ENCODE measurements at regions not wholly inside any gene's neighbourhood (a gene's known extent, or its start where the extent isn't known, plus 50 kb on each side); places are given as distances from the start of the nearest gene placed in this dataset.

- TF ChIP-seq SIN3A (IDR thresholded peaks at IDR 0.05; ENCODE audit: low read depth): peak; percentile 53
- peak; percentile 30; the same call in 1 of the 2 replicates for TF ChIP-seq RAD21 (IDR thresholded peaks at IDR 0.05; ENCODE audit: low read depth)
Measured at GRCh38 chr9:22237497-22238363, 208.9 kb upstream of the DMRTA1 start (continued).

- CTCF ChIA-PET: interaction anchor here (0.6 to 4.1 kb wide), 21 partner anchors 10 to 1003 kb away, joined by 3 to 41 read pairs (median 3); partner anchors contain the start of gene CDKN2B
- no peaks in the 10 kb centered on the region for H3K36me3 ChIP-seq (ENCODE audit: control insufficient read depth in 1 of 2, insufficient read depth in 2 of 2, low read length in 2 of 2)
- H3K27ac ChIP-seq (ENCODE audit: low read depth, low read length): peak overlapping the region; percentile 28; the same call in 1 of the 2 replicates
- intact Hi-C loops (cut with micrococcal nuclease): loop anchor here (1.0 to 5.0 kb wide), 2 partner anchors 232 to 426 kb away; partner anchors contain the start of gene CDKN2B
- TF ChIP-seq RAD21 (IDR thresholded peaks at IDR 0.05; ENCODE audit: low read depth) (peak; percentile 64), ELF1 (IDR thresholded peaks at IDR 0.05; ENCODE audit: borderline replicate concordance, low read depth) (no peak), POLR2AphosphoS5 (IDR thresholded peaks at IDR 0.05; ENCODE audit: low read depth, low read length) (no peak), POLR2A (IDR thresholded peaks at IDR 0.05; ENCODE audit: borderline replicate concordance, extremely low read depth, insufficient read depth, insufficient read length) (peak; percentile 28), SRF (IDR thresholded peaks at IDR 0.05; ENCODE audit: low read depth) (no peak), EZH2 (IDR thresholded peaks at IDR 0.05) (no peak), EZH2phosphoT487 (IDR thresholded peaks at IDR 0.05; ENCODE audit: borderline replicate concordance) (no peak), CBX3 (IDR thresholded peaks at IDR 0.05; ENCODE audit: low read depth) (0 out of 2 replicates have a peak, but pooled peaks have one; percentile 39), CTCF (IDR thresholded peaks at IDR 0.05 in 2 of 3, conservative IDR thresholded peaks at IDR 0.05 in 1 of 3; ENCODE audit: borderline replicate concordance in 1 of 3, insufficient read depth in 1 of 3, low read depth in 2 of 3, low read length in 2 of 3) (peak; percentile 52 to 69 (median 53); a peak in 5 of 6 replicates), SP1 (IDR thresholded peaks at IDR 0.05; ENCODE audit: low read depth) (no peak), MAX (IDR thresholded peaks at IDR 0.05) (no peak), SIN3A (IDR thresholded peaks at IDR 0.05; ENCODE audit: low read depth) (no peak), FOSL1 (IDR thresholded peaks at IDR 0.05; ENCODE audit: low read depth) (no peak)
- TF ChIP-seq, protein P1, sequence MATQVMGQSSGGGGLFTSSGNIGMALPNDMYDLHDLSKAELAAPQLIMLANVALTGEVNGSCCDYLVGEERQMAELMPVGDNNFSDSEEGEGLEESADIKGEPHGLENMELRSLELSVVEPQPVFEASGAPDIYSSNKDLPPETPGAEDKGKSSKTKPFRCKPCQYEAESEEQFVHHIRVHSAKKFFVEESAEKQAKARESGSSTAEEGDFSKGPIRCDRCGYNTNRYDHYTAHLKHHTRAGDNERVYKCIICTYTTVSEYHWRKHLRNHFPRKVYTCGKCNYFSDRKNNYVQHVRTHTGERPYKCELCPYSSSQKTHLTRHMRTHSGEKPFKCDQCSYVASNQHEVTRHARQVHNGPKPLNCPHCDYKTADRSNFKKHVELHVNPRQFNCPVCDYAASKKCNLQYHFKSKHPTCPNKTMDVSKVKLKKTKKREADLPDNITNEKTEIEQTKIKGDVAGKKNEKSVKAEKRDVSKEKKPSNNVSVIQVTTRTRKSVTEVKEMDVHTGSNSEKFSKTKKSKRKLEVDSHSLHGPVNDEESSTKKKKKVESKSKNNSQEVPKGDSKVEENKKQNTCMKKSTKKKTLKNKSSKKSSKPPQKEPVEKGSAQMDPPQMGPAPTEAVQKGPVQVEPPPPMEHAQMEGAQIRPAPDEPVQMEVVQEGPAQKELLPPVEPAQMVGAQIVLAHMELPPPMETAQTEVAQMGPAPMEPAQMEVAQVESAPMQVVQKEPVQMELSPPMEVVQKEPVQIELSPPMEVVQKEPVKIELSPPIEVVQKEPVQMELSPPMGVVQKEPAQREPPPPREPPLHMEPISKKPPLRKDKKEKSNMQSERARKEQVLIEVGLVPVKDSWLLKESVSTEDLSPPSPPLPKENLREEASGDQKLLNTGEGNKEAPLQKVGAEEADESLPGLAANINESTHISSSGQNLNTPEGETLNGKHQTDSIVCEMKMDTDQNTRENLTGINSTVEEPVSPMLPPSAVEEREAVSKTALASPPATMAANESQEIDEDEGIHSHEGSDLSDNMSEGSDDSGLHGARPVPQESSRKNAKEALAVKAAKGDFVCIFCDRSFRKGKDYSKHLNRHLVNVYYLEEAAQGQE (IDR thresholded peaks at IDR 0.05; ENCODE audit: low read depth): no peak
- TF ChIP-seq, protein P2, sequence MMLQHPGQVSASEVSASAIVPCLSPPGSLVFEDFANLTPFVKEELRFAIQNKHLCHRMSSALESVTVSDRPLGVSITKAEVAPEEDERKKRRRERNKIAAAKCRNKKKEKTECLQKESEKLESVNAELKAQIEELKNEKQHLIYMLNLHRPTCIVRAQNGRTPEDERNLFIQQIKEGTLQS (IDR thresholded peaks at IDR 0.05): no peak
- POLR2A ChIA-PET: interaction anchor here (1.8 to 2.2 kb wide), 2 partner anchors 230 to 426 kb away, joined by 6 to 10 read pairs; partner anchors contain the start of gene CDKN2B
- H3K9ac ChIP-seq (ENCODE audit: low read length): no peak overlapping the region
- no peaks in the 10 kb centered on the region for H3K79me2 ChIP-seq (ENCODE audit: insufficient read depth, low read length)
- H3K4me3 ChIP-seq (replicated peaks in 1 of 2; ENCODE audit: low read depth in 1 of 2, low read length in 2 of 2): peak overlapping the region in 1 of 2 experiments; percentile 12; a peak in 1 of 4 replicates
- H3K4me2 ChIP-seq (ENCODE audit: low read length): peak overlapping the region; percentile 63
- no peaks in the 10 kb centered on the region for H4K20me1 ChIP-seq (ENCODE audit: insufficient read depth)
- peak overlapping the region; percentile 62 for H2AFZ ChIP-seq (ENCODE audit: low read depth, low read length, poor library complexity, severe bottlenecking)
- H3K4me1 ChIP-seq (ENCODE audit: control insufficient read depth in 1 of 2, insufficient read depth in 2 of 2, low read length in 2 of 2): peaks cover 29 to 36% of the 10 kb centered on the region in 2 experiments
- RAD21 ChIA-PET (ENCODE audit: low non-redundant PET in 1 of 2, low total read pairs in 2 of 2, uncharacterized antibody in 2 of 2, unreplicated experiment in 2 of 2): interaction anchor here (0.6 to 1.9 kb wide), 4 partner anchors 154 to 427 kb away, joined by 3 to 6 read pairs (median 4); no protein-coding TSS in a partner anchor
- no peaks in the 10 kb centered on the region for H3K9me3 ChIP-seq (ENCODE audit: control insufficient read depth in 1 of 2, insufficient read depth in 1 of 2, low read depth in 1 of 2, low read length in 2 of 2)
- peaks cover 3% of the 10 kb centered on the region; the same call in 1 of the 2 replicates for H3K27me3 ChIP-seq (ENCODE audit: insufficient read depth, low read length)
- DNase-seq (ENCODE audit: low read depth, low spot score): peak; percentile 37
- TSS peak; percentile 72 for BruUV-seq (replicated peaks)
- H3K9me2 ChIP-seq (ENCODE audit: insufficient read depth): no peaks in the 10 kb centered on the region
- ATAC-seq: peak; percentile 43
Measured at GRCh38 chr9:22238809-22239684, 207.6 kb upstream of the DMRTA1 start.
